SK-N-SH (cell line): ENCODE measurements at regions not wholly inside any gene's neighbourhood (a gene's known extent, or its start where the extent isn't known, plus 50 kb on each side); places are given as distances from the start of the nearest gene placed in this dataset.

Source experiments
- CTCF ChIP-seq: fragments of 200-600 bp; sonication (generic); IDR thresholded peaks from 2 replicates; pipeline ENCODE4 v1.6.1; 2017; ENCODE audit warnings: antibody characterized with exemption, mild to moderate bottlenecking, moderate library complexity
- EP300 ChIP-seq, 2 experiments: IDR thresholded peaks; 2 replicates each; pipeline versions ENCODE4 v1.4.0 to v1.6.1; 2012; ENCODE audit warnings: borderline replicate concordance in 1 of 2, low read depth in 1 of 2, low read length in 1 of 2
- FOXM1 ChIP-seq: IDR thresholded peaks from 2 replicates; pipeline ENCODE4 v1.4.0; 2012; ENCODE audit warnings: low read depth, mild to moderate bottlenecking
- GATA2 ChIP-seq: sonication (generic); formaldehyde crosslinking; IDR thresholded peaks from 2 replicates; pipeline ENCODE4 v1.5.0; 2020; ENCODE audit warnings: mild to moderate bottlenecking, missing genetic modification reagents
- IRF3 ChIP-seq: fragments of 150-350 bp; IDR thresholded peaks from 2 replicates; pipeline ENCODE4 v1.6.1; 2016; ENCODE audit warnings: mild to moderate bottlenecking, low read depth, low read length
- NFIC ChIP-seq: IDR thresholded peaks from 2 replicates; pipeline ENCODE4 v1.4.0; 2012; ENCODE audit warnings: borderline replicate concordance
- POLR2AphosphoS5 ChIP-seq: IDR thresholded peaks from 2 replicates; pipeline ENCODE4 v1.6.1; 2012; ENCODE audit warnings: low read depth, low read length
- RAD21 ChIP-seq: IDR thresholded peaks from 2 replicates; pipeline ENCODE4 v1.6.1; 2012; ENCODE audit warnings: mild to moderate bottlenecking, low read length
- RXRA ChIP-seq: IDR thresholded peaks from 2 replicates; pipeline ENCODE4 v1.4.0; 2012; ENCODE audit warnings: low read depth, mild to moderate bottlenecking, borderline replicate concordance
- USF1 ChIP-seq: IDR thresholded peaks from 2 replicates; pipeline ENCODE4 v1.4.0; 2012; ENCODE audit warnings: low read depth, borderline replicate concordance
- YY1 ChIP-seq: IDR thresholded peaks from 2 replicates; pipeline ENCODE4 v1.4.0; 2012; ENCODE audit warnings: low read depth, mild to moderate bottlenecking
- TF ChIP-seq, protein P1 (sequence below): IDR thresholded peaks from 2 replicates; pipeline ENCODE4 v1.4.0; 2012; ENCODE audit warnings: low read depth

DNA sequence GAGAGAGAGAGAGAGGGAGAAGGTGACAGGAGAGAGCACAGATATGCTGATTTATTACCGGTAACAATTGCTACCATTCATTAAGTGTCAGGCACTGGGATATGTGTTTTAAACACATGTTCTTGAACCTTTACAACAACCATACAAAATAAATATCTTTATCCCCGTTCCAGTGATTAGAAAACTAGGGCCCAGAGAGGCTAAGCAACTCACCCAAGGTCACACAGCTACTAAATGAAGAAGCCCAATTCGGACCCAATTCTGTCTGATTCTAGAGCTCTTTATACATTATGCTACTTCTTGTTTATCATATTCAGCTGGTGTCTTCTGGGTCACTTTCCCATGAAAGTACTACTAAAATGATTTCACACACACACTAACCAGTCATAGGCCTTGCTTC, 154.0 kb upstream of the RAG2 start:
- TF ChIP-seq CTCF (no peak), EP300 (IDR thresholded peaks at IDR 0.05; ENCODE audit: borderline replicate concordance in 1 of 2, low read depth in 1 of 2, low read length in 1 of 2) (no peak), YY1 (no peak), POLR2AphosphoS5 (no peak), RAD21 (no peak), NFIC (no peak), IRF3 (no peak), GATA2 (CRISPR knock-in tag) (no peak), USF1 (no peak), FOXM1 (no peak), RXRA (no peak)
- TF ChIP-seq, protein P1, sequence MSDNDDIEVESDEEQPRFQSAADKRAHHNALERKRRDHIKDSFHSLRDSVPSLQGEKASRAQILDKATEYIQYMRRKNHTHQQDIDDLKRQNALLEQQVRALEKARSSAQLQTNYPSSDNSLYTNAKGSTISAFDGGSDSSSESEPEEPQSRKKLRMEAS: no peak
